ENCODE measurements at regions not wholly inside any gene's neighbourhood (a gene's known extent, or its start where the extent isn't known, plus 50 kb on each side); places are given as distances from the start of the nearest gene placed in this dataset.

- TF ChIP-seq POLR2A (IDR thresholded peaks at IDR 0.05; ENCODE audit: low read depth, low read length) (no peak), CTCF (conservative IDR thresholded peaks at IDR 0.05; ENCODE audit: low read depth, low read length) (no peak), RFX5 (IDR thresholded peaks at IDR 0.05; ENCODE audit: low read depth, low read length) (no peak), RCOR1 (IDR thresholded peaks at IDR 0.05; ENCODE audit: insufficient replicate concordance, low read length) (no peak), BHLHE40 (IDR thresholded peaks at IDR 0.05; ENCODE audit: low read depth, low read length) (no peak), MAZ (IDR thresholded peaks at IDR 0.05; ENCODE audit: borderline replicate concordance, low read depth, low read length) (no peak), FOS (IDR thresholded peaks at IDR 0.05; ENCODE audit: low read depth, low read length) (no peak), NFE2L2 (IDR thresholded peaks at IDR 0.05; ENCODE audit: low read depth, low read length) (no peak), SMC3 (IDR thresholded peaks at IDR 0.05; ENCODE audit: low read depth, low read length) (no peak)
Observed at GRCh38 chr10:36455526-36456133, 669.8 kb upstream of the ANKRD30A start.

Measured in IMR-90 (cell line).